Osteocyte (in vitro differentiated cells): ENCODE measurements at regions not wholly inside any gene's neighbourhood (a gene's known extent, or its start where the extent isn't known, plus 50 kb on each side); places are given as distances from the start of the nearest gene placed in this dataset.

Experiments used
- DNase-seq: peaks from one replicate; pipeline ENCODE4 v3.0.0; 2021; ENCODE audit warnings: mixed read lengths; ENCODE audit not compliant: unreplicated experiment; ENCODE audit errors: extremely low spot score
- H3K27ac Mint-ChIP-seq: one replicate; pipeline ENCODE4 v1.8.0; 2021; ENCODE audit warnings: mild to moderate bottlenecking, mixed read lengths; ENCODE audit not compliant: unreplicated experiment
- H3K27me3 Mint-ChIP-seq: one replicate; pipeline ENCODE4 v1.8.0; 2021; ENCODE audit warnings: mixed read lengths; ENCODE audit not compliant: unreplicated experiment
- H3K36me3 Mint-ChIP-seq: one replicate; pipeline ENCODE4 v1.8.0; 2021; ENCODE audit warnings: mixed read lengths; ENCODE audit not compliant: unreplicated experiment
- H3K4me1 Mint-ChIP-seq: one replicate; pipeline ENCODE4 v1.8.0; 2021; ENCODE audit warnings: mixed read lengths; ENCODE audit not compliant: unreplicated experiment
- H3K4me3 Mint-ChIP-seq: one replicate; pipeline ENCODE4 v1.8.0; 2021; ENCODE audit warnings: mild to moderate bottlenecking, moderate library complexity, mixed read lengths; ENCODE audit not compliant: unreplicated experiment
- H3K9me3 Mint-ChIP-seq: one replicate; pipeline ENCODE4 v1.8.0; 2021; ENCODE audit warnings: mixed read lengths; ENCODE audit not compliant: unreplicated experiment
- TF ChIP-seq, protein P1 (sequence below): fragments of 200-600 bp; sonication (generic); IDR thresholded peaks from 2 replicates; pipeline ENCODE4 v1.5.0; 2021; ENCODE audit warnings: antibody characterized with exemption, mild to moderate bottlenecking, moderate library complexity

DNA sequence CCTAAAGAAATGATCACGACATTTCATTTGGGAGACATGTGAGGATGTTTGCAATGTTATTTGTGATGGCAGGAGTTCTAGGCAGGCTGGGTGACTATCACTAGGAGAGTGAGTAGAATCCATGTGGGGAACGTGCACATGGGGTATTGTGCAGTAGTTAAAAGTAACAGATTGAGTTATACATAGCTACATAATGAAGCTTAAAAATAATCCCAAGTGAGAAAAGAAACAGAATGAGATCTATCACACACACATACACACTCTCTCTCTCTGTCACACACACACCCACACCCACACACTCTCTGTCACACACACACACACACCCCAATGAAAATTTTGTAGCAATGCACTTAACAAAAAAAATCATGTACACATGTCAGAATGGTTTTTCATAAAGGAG is 218.7 kb upstream of the ARG1 start:
- Mint-ChIP-seq H3K9me3 (no peaks in the 10 kb centered on the region), H3K27ac (no peak overlapping the region), H3K4me1 (no peaks in the 10 kb centered on the region), H3K4me3 (no peak overlapping the region), H3K36me3 (no peaks in the 10 kb centered on the region), H3K27me3 (peaks cover 23% of the 10 kb centered on the region)
- no peak for DNase-seq
- TF ChIP-seq, protein P1, sequence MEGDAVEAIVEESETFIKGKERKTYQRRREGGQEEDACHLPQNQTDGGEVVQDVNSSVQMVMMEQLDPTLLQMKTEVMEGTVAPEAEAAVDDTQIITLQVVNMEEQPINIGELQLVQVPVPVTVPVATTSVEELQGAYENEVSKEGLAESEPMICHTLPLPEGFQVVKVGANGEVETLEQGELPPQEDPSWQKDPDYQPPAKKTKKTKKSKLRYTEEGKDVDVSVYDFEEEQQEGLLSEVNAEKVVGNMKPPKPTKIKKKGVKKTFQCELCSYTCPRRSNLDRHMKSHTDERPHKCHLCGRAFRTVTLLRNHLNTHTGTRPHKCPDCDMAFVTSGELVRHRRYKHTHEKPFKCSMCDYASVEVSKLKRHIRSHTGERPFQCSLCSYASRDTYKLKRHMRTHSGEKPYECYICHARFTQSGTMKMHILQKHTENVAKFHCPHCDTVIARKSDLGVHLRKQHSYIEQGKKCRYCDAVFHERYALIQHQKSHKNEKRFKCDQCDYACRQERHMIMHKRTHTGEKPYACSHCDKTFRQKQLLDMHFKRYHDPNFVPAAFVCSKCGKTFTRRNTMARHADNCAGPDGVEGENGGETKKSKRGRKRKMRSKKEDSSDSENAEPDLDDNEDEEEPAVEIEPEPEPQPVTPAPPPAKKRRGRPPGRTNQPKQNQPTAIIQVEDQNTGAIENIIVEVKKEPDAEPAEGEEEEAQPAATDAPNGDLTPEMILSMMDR, result no peak

DNA sequence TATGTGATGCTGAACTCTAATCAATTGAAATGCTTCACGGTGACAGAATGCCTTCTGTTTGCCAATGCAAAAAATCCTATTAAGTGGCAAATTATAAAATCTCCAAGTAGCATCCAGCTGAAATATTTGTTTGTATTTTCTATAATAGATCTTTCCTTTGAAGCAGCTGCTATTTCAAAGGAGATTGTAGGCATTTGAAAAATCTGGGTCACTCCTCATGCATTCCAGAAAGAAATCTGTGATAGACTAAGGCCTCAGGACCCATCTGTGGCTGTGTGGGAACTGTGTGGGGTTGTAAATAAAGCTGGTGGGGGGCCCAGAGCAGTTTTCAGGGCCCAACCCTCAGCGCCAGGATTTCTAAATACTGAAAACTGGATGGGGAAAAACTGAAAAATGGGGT is 216.9 kb upstream of the ARG1 start:
- H3K36me3 Mint-ChIP-seq, result no peaks in the 10 kb centered on the region
- DNase-seq, result no peak
- H3K27me3 Mint-ChIP-seq, result peaks cover 21% of the 10 kb centered on the region
- no peak overlapping the region for H3K27ac Mint-ChIP-seq
- H3K4me1 Mint-ChIP-seq, result no peaks in the 10 kb centered on the region
- peaks cover 3% of the 10 kb centered on the region for H3K9me3 Mint-ChIP-seq
- no peak overlapping the region for H3K4me3 Mint-ChIP-seq
- TF ChIP-seq, protein P1, result no peak

DNA sequence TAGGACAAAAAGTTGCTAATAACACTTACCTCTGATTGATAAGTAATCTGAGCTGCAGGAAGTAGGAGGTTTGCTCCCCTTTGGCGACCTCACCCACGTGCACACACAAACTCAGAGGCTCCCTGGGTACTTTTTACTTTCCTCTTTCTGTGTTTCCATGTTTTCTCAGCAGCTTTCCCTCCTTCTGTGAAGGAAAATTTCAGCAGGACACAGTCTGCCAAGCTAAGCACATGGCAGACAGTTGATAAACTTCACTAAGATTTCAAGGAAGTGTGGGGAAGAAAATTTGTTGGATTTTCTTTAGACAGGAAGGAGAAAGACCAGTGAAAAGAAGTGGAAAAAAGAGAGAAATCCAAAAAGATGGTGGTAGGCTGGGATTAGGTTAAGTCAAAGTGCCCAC is 215.5 kb upstream of the ARG1 start:
- no peak overlapping the region for H3K27ac Mint-ChIP-seq
- TF ChIP-seq, protein P1, result no peak
- H3K36me3 Mint-ChIP-seq, result no peaks in the 10 kb centered on the region
- peaks cover 19% of the 10 kb centered on the region for H3K27me3 Mint-ChIP-seq
- H3K9me3 Mint-ChIP-seq, result peaks cover 3% of the 10 kb centered on the region
- no peak overlapping the region for H3K4me3 Mint-ChIP-seq
- no peaks in the 10 kb centered on the region for H3K4me1 Mint-ChIP-seq
- DNase-seq, result no peak

DNA sequence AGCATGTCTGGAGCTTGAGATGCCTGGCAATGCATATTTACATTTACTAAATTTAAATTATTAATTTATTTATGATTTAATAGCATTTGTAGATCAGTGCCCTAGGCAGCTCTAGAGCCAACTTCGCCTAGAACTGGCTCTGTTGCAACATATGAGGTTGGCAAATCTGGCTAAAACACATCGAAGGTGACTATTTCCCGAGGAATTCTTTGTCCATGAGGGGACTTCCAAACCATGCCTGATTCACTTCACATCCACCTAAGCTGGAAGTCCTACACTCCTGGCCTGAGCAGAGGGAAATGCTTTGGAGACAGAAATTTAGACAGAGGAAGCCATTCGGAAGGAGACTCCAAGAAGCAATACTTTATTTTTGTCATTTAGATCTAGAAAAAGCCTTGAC is 211.0 kb upstream of the ARG1 start:
- DNase-seq, result no peak
- no peaks in the 10 kb centered on the region for H3K36me3 Mint-ChIP-seq
- no peaks in the 10 kb centered on the region for H3K4me1 Mint-ChIP-seq
- H3K9me3 Mint-ChIP-seq, result peaks cover 3% of the 10 kb centered on the region
- H3K27ac Mint-ChIP-seq, result no peak overlapping the region
- no peak overlapping the region for H3K4me3 Mint-ChIP-seq
- peaks cover 12% of the 10 kb centered on the region for H3K27me3 Mint-ChIP-seq
- TF ChIP-seq, protein P1, result no peak

DNA sequence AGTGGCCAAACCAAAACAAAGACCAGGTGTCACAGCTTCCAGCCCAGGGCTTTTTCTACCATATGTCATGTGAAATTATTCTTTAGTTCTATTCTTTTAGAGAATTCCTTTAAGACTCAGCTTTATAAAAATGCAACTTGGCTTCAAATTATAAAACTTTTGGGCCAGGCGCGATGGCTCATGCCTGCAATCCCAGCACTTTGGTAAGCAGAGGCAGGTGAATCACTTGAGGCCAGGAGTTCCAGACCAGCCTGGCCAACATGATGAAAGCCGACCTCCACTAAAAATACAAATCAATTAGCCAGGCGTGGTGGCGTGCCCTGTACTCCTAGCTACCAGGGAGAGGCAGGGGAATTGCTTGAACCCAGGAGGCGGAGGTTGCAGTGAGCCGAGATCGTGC is 210.3 kb upstream of the ARG1 start:
- H3K4me3 Mint-ChIP-seq, result no peak overlapping the region
- peaks cover 3% of the 10 kb centered on the region for H3K9me3 Mint-ChIP-seq
- no peaks in the 10 kb centered on the region for H3K4me1 Mint-ChIP-seq
- DNase-seq, result no peak
- peaks cover 12% of the 10 kb centered on the region for H3K27me3 Mint-ChIP-seq
- TF ChIP-seq, protein P1, result no peak
- no peaks in the 10 kb centered on the region for H3K36me3 Mint-ChIP-seq
- H3K27ac Mint-ChIP-seq, result no peak overlapping the region
